Cardiac muscle cell (in vitro differentiated cells and primary cell): ENCODE measurements at regions not wholly inside any gene's neighbourhood (a gene's known extent, or its start where the extent isn't known, plus 50 kb on each side); places are given as distances from the start of the nearest gene placed in this dataset.
A peak's percentile ranks its signal among the peaks of the same experiment; 100 is the strongest.

Experiments used
- DNase-seq, 2 donors: peaks; one replicate each; pipeline versions ENCODE4 v3.0.0 to v3.0.0-alpha.2; 2010 to 2017; ENCODE audit warnings: low read depth in 1 of 2, low spot score in 1 of 2
- H3K27ac ChIP-seq: fragments of 200-600 bp; sonication (generic); 2 replicates; pipeline ENCODE4 v1.5.1; 2016
- H3K27me3 ChIP-seq: fragments of 200-600 bp; sonication (generic); 2 replicates; pipeline ENCODE4 v1.6.0; 2016; ENCODE audit warnings: control low read depth
- H3K36me3 ChIP-seq: fragments of 200-600 bp; sonication (generic); 2 replicates; pipeline ENCODE4 v1.5.1; 2016; ENCODE audit warnings: control low read depth
- H3K4me1 ChIP-seq: fragments of 200-600 bp; sonication (generic); 2 replicates; pipeline ENCODE4 v1.8.1; 2017; ENCODE audit warnings: low read depth, mild to moderate bottlenecking, mixed run types
- H3K4me3 ChIP-seq: fragments of 200-600 bp; sonication (generic); 2 replicates; pipeline ENCODE4 v1.5.1; 2016; ENCODE audit warnings: mild to moderate bottlenecking
- H3K9me3 ChIP-seq: fragments of 200-600 bp; sonication (generic); 2 replicates; pipeline ENCODE4 v1.5.1; 2017; ENCODE audit warnings: low read depth, mild to moderate bottlenecking, control low read depth
- CTCF ChIP-seq: IDR thresholded peaks from 2 replicates; pipeline ENCODE4 v1.5.1; 2012; ENCODE audit warnings: low read depth, mild to moderate bottlenecking, low read length

- H3K27ac ChIP-seq = no peak overlapping the region
- H3K9me3 ChIP-seq = no peaks in the 10 kb centered on the region
- no peaks in the 10 kb centered on the region for H3K27me3 ChIP-seq
- H3K4me3 ChIP-seq = no peak overlapping the region
- no peaks in the 10 kb centered on the region for H3K36me3 ChIP-seq
- no peaks in the 10 kb centered on the region for H3K4me1 ChIP-seq
- no peak for TF ChIP-seq CTCF
- DNase-seq = peak in 1 of 2 donors; percentile 78
These were observed 153.6 kb downstream of the CD83 start for GRCh38 chr6:14270925-14271788.

GRCh38 chr6:14271789-14272736, 154.5 kb downstream of the CD83 start:
- Histone ChIP-seq H3K4me3 (no peak overlapping the region), H3K27me3 (no peaks in the 10 kb centered on the region), H3K4me1 (no peaks in the 10 kb centered on the region), H3K36me3 (no peaks in the 10 kb centered on the region), H3K9me3 (no peaks in the 10 kb centered on the region), H3K27ac (no peak overlapping the region)
- DNase-seq = no peak
- TF ChIP-seq CTCF = no peak

GRCh38 chr6:14272737-14273085, 155.1 kb downstream of the CD83 start:
- Histone ChIP-seq H3K36me3 (no peaks in the 10 kb centered on the region), H3K27ac (no peak overlapping the region), H3K27me3 (no peaks in the 10 kb centered on the region), H3K9me3 (no peaks in the 10 kb centered on the region), H3K4me1 (no peaks in the 10 kb centered on the region), H3K4me3 (no peak overlapping the region)
- TF ChIP-seq CTCF = no peak
- no peak for DNase-seq

- Histone ChIP-seq H3K27ac (no peak overlapping the region), H3K4me3 (no peak overlapping the region), H3K27me3 (no peaks in the 10 kb centered on the region), H3K9me3 (no peaks in the 10 kb centered on the region), H3K4me1 (no peaks in the 10 kb centered on the region), H3K36me3 (no peaks in the 10 kb centered on the region)
- DNase-seq = no peak
- TF ChIP-seq CTCF = no peak
These were observed 155.6 kb downstream of the CD83 start for GRCh38 chr6:14273191-14273590.

GRCh38 chr6:14274016-14274415, 156.4 kb downstream of the CD83 start:
- no peak overlapping the region for H3K27ac ChIP-seq
- H3K27me3 ChIP-seq = no peaks in the 10 kb centered on the region
- no peaks in the 10 kb centered on the region for H3K36me3 ChIP-seq
- TF ChIP-seq CTCF = no peak
- H3K4me1 ChIP-seq = no peaks in the 10 kb centered on the region
- no peaks in the 10 kb centered on the region for H3K9me3 ChIP-seq
- no peak for DNase-seq
- no peak overlapping the region for H3K4me3 ChIP-seq
